ENCODE measurements at regions not wholly inside any gene's neighbourhood (a gene's known extent, or its start where the extent isn't known, plus 50 kb on each side); places are given as distances from the start of the nearest gene placed in this dataset.

DNA sequence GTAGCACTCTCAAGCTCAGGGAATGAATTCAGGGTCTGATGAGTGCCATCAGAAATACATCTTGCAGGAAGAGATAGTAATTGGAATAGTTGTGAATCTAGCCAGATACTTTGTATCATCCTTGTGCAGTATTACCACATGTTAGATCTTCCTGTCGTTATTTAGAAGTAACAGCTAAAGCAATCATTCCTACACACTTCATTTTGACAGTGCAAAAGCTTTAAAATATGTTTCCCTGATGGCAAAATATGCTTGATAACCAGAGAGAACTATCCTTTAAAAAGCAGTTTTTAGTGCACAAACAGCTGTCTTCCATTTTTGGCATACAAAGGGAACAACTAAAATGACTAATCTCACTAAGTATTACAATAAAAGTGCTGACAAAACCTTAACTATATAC, 149.5 kb upstream of the SLC38A2 start:
- H3K79me2 ChIP-seq (ENCODE audit: control insufficient read depth, insufficient read depth, low read length), result no peaks in the 10 kb centered on the region
- ChIA-PET POLR2A (no interaction called here), CTCF (interaction anchor here (0.9 to 1.2 kb wide), 5 partner anchors 15 to 139 kb away, joined by 3 to 6 read pairs (median 3); no protein-coding TSS in a partner anchor)
- no peaks in the 10 kb centered on the region for H4K20me1 ChIP-seq (replicated peaks; ENCODE audit: control insufficient read depth, extremely low read depth, insufficient read depth, low read length)
- dilution Hi-C loops (cut with MboI; ENCODE audit: extremely low pct_ligation_motif_present, low sequenced_read_pairs), result no loop called here
- no peak overlapping the region for H3K27ac ChIP-seq (ENCODE audit: insufficient read depth, low read depth, low read length)
- intact Hi-C loops (cut with micrococcal nuclease), result no loop called here
- H3K9me1 ChIP-seq (replicated peaks; ENCODE audit: control insufficient read depth, extremely low read depth, insufficient read depth, low read length), result no peaks in the 10 kb centered on the region
- no peak overlapping the region for H3K9ac ChIP-seq (replicated peaks; ENCODE audit: extremely low read depth, insufficient read depth, low read length)
- no peak for DNase-seq (ENCODE audit: low read depth, low spot score)
- no TSS peak for BruUV-seq (replicated peaks)
- peaks cover 33% of the 10 kb centered on the region for H3K4me1 ChIP-seq (ENCODE audit: control insufficient read depth, extremely low read depth, insufficient read depth, low read length)
- H3K36me3 ChIP-seq (ENCODE audit: control insufficient read depth in 2 of 2, extremely low read depth in 1 of 2, insufficient read depth in 2 of 2, low read length in 2 of 2), result no peaks in the 10 kb centered on the region
- H3K27me3 ChIP-seq (ENCODE audit: control insufficient read depth in 2 of 2, insufficient read depth in 2 of 2, low read length in 2 of 2), result no peaks in the 10 kb centered on the region
- TF ChIP-seq POLR2A (IDR thresholded peaks at IDR 0.05; ENCODE audit: low read depth, low read length) (no peak), JUN (IDR thresholded peaks at IDR 0.05; ENCODE audit: borderline replicate concordance, insufficient read depth, insufficient read length, low read depth) (no peak), FOS (IDR thresholded peaks at IDR 0.05; ENCODE audit: borderline replicate concordance, insufficient read depth, low read length) (no peak), EZH2 (IDR thresholded peaks at IDR 0.05; ENCODE audit: borderline replicate concordance, low read depth, low read length, severe bottlenecking) (no peak), MYC (IDR thresholded peaks at IDR 0.05; ENCODE audit: low read depth, low read length) (no peak), POLR2AphosphoS5 (IDR thresholded peaks at IDR 0.05; ENCODE audit: insufficient read depth, low read depth, low read length) (no peak), GATA2 (IDR thresholded peaks at IDR 0.05; ENCODE audit: insufficient read depth, insufficient read length, low read depth, low read length) (no peak)
- TF ChIP-seq, protein P1, sequence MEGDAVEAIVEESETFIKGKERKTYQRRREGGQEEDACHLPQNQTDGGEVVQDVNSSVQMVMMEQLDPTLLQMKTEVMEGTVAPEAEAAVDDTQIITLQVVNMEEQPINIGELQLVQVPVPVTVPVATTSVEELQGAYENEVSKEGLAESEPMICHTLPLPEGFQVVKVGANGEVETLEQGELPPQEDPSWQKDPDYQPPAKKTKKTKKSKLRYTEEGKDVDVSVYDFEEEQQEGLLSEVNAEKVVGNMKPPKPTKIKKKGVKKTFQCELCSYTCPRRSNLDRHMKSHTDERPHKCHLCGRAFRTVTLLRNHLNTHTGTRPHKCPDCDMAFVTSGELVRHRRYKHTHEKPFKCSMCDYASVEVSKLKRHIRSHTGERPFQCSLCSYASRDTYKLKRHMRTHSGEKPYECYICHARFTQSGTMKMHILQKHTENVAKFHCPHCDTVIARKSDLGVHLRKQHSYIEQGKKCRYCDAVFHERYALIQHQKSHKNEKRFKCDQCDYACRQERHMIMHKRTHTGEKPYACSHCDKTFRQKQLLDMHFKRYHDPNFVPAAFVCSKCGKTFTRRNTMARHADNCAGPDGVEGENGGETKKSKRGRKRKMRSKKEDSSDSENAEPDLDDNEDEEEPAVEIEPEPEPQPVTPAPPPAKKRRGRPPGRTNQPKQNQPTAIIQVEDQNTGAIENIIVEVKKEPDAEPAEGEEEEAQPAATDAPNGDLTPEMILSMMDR (IDR thresholded peaks at IDR 0.05; ENCODE audit: extremely low read depth in 1 of 2, insufficient read depth in 1 of 2, low read depth in 1 of 2, low read length in 2 of 2), result no peak
- TF ChIP-seq, protein P2, sequence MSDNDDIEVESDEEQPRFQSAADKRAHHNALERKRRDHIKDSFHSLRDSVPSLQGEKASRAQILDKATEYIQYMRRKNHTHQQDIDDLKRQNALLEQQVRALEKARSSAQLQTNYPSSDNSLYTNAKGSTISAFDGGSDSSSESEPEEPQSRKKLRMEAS (IDR thresholded peaks at IDR 0.05; ENCODE audit: insufficient read depth, insufficient read length), result no peak
- H3K9me3 ChIP-seq (replicated peaks; ENCODE audit: control insufficient read depth, insufficient read depth, low read length), result no peaks in the 10 kb centered on the region
- no peak overlapping the region for H3K4me3 ChIP-seq (replicated peaks in 1 of 3; ENCODE audit: insufficient read depth in 1 of 3, low read depth in 1 of 3, low read length in 3 of 3)
- no peak overlapping the region for H2AFZ ChIP-seq (ENCODE audit: low read depth, low read length)
- no peak for FAIRE-seq
- H3K4me2 ChIP-seq (ENCODE audit: insufficient read depth, low read length), result peak overlapping the region; percentile 2

Measured in endothelial cell of umbilical vein (primary cell).